Muscle of leg (tissue), 3 donors: ENCODE measurements at regions not wholly inside any gene's neighbourhood (a gene's known extent, or its start where the extent isn't known, plus 50 kb on each side); places are given as distances from the start of the nearest gene placed in this dataset.
"Not testable (repeated sequence)": the region's sequence is repeated elsewhere in the genome, so short reads cannot be mapped to it uniquely, and the experiment has no call there.

ENCODE experiments used
- DNase-seq: peaks from one replicate; pipeline ENCODE4 v3.0.0; 2013
- H3K27ac ChIP-seq: one replicate; pipeline ENCODE4 v1.5.1; 2013; ENCODE audit warnings: mild to moderate bottlenecking, low read length, control low read depth
- H3K27me3 ChIP-seq: one replicate; pipeline ENCODE4 v1.6.1; 2013; ENCODE audit warnings: low read length; ENCODE audit not compliant: control insufficient read depth, insufficient read depth
- H3K36me3 ChIP-seq: one replicate; pipeline ENCODE4 v1.6.1; 2013; ENCODE audit warnings: low read length; ENCODE audit not compliant: control insufficient read depth, insufficient read depth
- H3K4me1 ChIP-seq: one replicate; pipeline ENCODE4 v1.6.1; 2013; ENCODE audit warnings: low read length; ENCODE audit not compliant: control insufficient read depth, insufficient read depth
- H3K4me3 ChIP-seq: one replicate; pipeline ENCODE4 v1.5.1; 2013; ENCODE audit warnings: low read length, control low read depth
- H3K9me3 ChIP-seq: replicated peaks from 2 replicates; pipeline ENCODE4 v1.6.1; 2013; ENCODE audit warnings: low read depth, low read length; ENCODE audit not compliant: control insufficient read depth
- WGBS: methylation state at CpG from one replicate; pipeline ENCODE4 v1.1.5; 2013; ENCODE audit warnings: missing lambda C conversion rate; ENCODE audit not compliant: insufficient coverage; 5-methylcytosine and 5-hydroxymethylcytosine counted together

DNA sequence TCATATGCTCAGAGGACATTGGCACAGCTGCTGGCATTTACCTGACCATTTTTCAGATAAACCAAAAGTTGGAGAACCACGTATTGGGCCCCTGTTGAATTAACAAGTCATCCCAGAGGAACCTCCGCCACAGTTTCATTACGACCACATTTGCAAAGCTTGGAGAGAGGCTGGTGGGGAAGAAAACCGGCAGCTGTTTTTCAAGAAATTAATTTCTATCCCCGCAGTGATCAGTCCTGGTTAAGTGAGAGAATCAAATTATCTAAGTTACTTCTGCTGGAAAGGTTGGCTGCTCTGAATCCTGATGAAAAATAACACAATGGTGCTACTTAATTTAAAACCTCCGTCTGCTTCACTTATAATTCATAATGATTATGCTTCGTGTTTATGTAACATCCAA, 737.1 kb upstream of the AUTS2 start:
- Histone ChIP-seq H3K4me3 (no peak overlapping the region), H3K36me3 (no peaks in the 10 kb centered on the region), H3K27ac (no peak overlapping the region), H3K9me3 (no peaks in the 10 kb centered on the region), H3K27me3 (no peaks in the 10 kb centered on the region), H3K4me1 (no peaks in the 10 kb centered on the region)
- no peak for DNase-seq
- 90% methylated on average over 2 of the region's 7 CpGs for WGBS

DNA sequence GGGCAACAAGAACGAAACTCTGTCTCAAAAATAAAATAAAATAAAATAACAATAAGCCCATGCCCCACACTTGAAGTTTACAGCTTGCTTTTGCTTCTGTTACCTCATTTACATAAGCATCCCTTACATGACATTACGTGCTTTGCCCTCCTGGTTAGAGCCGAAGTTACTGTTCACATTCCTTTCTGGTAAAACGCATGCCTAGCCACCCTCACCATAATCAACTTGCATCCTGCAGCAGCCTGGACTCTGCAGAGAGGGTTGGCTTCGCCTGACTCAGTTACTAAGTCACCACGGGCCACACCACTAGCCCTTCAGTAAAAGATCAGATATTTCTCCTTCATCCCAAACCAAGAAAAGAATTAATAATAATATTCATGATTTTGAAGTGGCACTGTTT, 736.0 kb upstream of the AUTS2 start:
- Histone ChIP-seq H3K4me1 (no peaks in the 10 kb centered on the region), H3K27me3 (no peaks in the 10 kb centered on the region), H3K9me3 (no peaks in the 10 kb centered on the region), H3K27ac (no peak overlapping the region), H3K4me3 (no peak overlapping the region), H3K36me3 (no peaks in the 10 kb centered on the region)
- no peak for DNase-seq
- 84% methylated on average over 4 of the region's 6 CpGs for WGBS

DNA sequence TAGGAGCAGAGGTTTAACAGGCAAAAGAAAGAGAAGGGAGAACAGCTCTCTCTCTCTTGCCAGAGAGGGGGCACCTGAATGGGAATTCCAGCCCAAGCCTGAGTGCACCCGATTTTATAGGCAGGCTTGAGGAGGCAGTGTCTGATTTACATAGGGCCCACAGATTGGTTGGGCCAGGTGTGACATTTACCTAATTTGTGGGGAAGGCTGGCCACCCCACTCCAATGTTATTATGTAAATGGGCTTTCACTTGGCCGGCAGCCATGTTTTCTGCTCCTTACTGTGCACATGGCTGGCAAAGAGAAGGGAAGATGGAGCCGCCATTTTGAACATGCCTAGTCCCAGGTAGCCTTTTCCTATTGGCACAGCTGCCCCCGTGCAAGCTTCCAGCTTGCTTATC, 735.5 kb upstream of the AUTS2 start:
- DNase-seq = no peak
- 100% methylated on average over 1 of the region's 4 CpGs for WGBS
- H3K27me3 ChIP-seq = no peaks in the 10 kb centered on the region
- H3K9me3 ChIP-seq = no peaks in the 10 kb centered on the region
- no peak overlapping the region for H3K27ac ChIP-seq
- H3K4me1 ChIP-seq = no peaks in the 10 kb centered on the region
- H3K4me3 ChIP-seq = no peak overlapping the region
- no peaks in the 10 kb centered on the region for H3K36me3 ChIP-seq

DNA sequence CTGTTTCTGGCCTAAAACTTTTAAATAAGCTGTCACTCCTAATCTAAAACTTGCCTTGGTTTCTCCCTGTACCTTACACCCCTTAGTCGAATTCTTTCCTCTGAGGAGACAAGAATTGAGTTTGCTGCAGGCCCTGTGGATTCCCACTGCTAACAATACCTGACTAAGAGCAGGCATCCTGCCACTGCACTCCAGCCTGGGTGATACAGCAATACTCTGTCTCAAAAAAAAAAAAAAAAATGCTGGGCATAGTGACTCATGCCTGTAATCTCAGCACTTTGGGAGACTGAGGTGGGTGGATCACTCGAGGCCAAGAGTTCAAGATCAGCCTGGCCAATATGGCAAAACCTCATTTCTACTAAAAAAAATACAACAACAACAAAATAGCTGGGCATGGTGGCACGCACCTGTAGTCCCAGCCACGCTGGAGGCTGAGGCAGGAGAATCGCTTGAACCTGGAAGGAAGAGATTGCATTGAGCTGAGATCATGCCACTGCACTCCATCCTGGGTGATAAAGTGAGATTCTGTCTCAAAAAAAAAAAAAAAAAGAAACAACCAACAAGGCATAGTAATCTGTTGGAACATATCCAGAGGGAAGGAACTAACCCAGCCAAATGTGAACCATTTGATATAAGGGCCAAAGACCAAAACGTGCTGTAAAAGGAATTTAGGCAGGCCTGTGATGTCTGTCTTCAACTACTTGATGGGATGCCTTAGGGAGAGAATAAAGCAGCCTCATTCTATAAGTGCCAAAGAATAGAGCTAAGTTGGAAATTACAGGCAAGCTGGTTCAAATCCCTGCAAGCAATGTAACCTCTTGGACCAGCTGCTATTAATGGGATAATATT, 732.7 kb upstream of the AUTS2 start:
- H3K9me3 ChIP-seq = no peaks in the 10 kb centered on the region
- WGBS = 42% methylated on average over 2 of the region's 6 CpGs

DNA sequence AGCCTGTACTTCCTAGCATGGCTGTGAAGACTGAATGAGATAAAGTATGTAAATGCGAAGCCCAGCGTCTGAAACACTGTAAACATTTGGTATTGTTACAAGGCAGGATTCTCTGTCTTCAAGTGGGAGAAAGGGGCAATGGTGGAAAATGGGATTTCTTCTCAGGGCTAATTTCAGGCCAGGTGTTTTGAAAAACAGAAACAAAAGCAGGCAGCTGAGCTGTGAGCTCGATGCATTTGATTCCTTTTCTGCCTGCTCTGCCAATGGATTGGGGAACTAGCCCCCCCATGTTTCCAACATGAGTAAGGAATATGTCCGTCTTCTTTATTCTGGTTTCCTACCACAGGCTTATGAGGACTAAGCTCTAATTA, 732.1 kb upstream of the AUTS2 start:
- Histone ChIP-seq H3K27me3 (no peaks in the 10 kb centered on the region), H3K4me3 (no peak overlapping the region), H3K27ac (no peak overlapping the region), H3K4me1 (no peaks in the 10 kb centered on the region), H3K9me3 (no peaks in the 10 kb centered on the region), H3K36me3 (no peaks in the 10 kb centered on the region)
- DNase-seq = no peak
- WGBS = 50% methylated on average over 4 of the region's 4 CpGs

More for the DNA sequence above, 732.7 kb upstream of the AUTS2 start:
- peak; percentile 65 for DNase-seq
- no peak overlapping the region for H3K27ac ChIP-seq
- no peaks in the 10 kb centered on the region for H3K27me3 ChIP-seq
- H3K36me3 ChIP-seq = no peaks in the 10 kb centered on the region
- no peak overlapping the region for H3K4me3 ChIP-seq
- H3K4me1 ChIP-seq = no peaks in the 10 kb centered on the region

DNA sequence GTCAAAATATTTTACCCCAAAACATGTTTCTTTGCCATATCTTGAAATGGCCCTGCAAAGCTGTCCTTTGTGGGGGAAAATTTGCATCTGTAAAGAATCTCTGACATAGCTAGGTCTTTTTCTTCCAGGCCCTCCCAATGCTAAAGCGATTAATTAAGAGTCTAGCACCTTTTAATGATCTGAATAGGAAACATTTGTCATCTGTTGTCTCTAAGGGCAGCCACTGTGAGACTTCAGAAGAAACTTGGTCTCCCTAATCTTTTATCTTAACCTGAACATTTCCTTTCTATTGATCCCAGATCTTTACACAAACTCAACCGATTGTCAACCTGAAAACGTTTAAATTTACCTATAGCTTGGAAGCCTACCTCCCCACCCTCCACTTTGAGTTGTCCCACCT, 731.6 kb upstream of the AUTS2 start:
- DNase-seq, H3K36me3 ChIP-seq, H3K9me3 ChIP-seq, H3K4me1 ChIP-seq, H3K27me3 ChIP-seq, H3K4me3 ChIP-seq, H3K27ac ChIP-seq: not testable (repeated sequence)
- WGBS = no CpG with 5 or more reads among the region's 3 CpGs

DNA sequence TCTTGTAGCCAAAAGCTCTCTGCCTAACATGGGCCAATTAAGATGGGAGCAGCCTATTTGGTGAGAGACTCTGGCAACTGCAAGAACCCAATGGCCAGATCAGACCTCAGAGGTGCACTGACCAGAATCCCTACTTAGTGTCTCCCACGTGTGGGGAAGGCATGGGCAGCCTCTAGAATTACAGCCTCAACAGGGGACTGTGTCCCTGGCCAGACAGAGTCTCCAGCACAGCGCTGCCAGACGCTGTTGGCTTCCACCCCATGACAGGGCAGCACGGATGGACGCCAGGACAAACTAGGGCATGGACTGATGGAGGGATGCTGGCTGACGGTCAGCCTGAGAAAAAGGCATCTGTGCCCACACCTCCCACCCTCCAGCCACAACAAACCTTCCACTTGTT, 729.3 kb upstream of the AUTS2 start:
- H3K9me3 ChIP-seq = no peaks in the 10 kb centered on the region
- no peak for DNase-seq
- H3K36me3 ChIP-seq = no peaks in the 10 kb centered on the region
- 78% methylated on average over 6 of the region's 6 CpGs for WGBS
- no peaks in the 10 kb centered on the region for H3K4me1 ChIP-seq
- H3K27ac ChIP-seq = no peak overlapping the region
- H3K27me3 ChIP-seq = peaks cover 5% of the 10 kb centered on the region
- no peak overlapping the region for H3K4me3 ChIP-seq

DNA sequence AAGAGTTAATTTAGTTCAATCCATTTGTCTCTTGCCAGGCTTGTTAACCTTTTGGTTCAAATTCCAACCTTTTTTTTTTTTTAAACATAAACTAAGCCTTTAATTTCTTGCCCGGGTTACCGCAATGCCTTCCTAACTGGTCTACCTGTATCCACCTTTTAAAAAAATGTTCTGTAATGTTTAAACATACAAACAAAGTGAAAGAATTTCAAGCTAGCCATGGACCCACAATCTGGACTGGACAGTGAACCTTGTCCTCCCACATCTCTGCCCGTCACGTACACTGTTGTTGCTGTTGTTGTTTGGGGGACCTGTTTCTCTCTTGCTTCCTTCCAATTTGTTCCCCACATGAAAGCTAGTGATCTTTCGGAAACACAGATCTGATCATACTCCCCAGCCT, 724.7 kb upstream of the AUTS2 start:
- Histone ChIP-seq H3K4me3 (no peak overlapping the region), H3K9me3 (no peaks in the 10 kb centered on the region), H3K27me3 (peaks cover 5% of the 10 kb centered on the region), H3K36me3 (no peaks in the 10 kb centered on the region), H3K4me1 (no peaks in the 10 kb centered on the region), H3K27ac (no peak overlapping the region)
- DNase-seq = no peak
- no CpG with 5 or more reads among the region's 5 CpGs for WGBS

DNA sequence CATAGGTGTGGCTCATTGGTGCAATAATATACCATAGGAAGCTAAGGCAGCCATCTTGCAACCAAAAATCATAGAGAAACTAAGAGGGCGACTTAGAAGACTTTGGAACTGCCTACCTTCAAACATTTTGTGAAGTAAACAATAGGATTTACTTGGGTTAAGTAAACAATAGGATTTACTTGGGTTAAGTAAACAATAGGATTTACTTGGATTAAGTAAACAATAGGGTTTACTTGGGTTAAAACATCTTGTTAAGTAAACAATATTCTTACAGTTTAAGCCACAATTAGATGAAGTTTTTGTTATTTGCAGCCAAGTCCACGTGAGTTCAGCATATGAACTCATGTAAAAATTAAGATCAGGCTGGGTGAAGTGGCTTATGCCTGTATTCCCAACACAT, 722.4 kb upstream of the AUTS2 start:
- Histone ChIP-seq H3K27me3 (peaks cover 5% of the 10 kb centered on the region), H3K27ac (no peak overlapping the region), H3K36me3 (no peaks in the 10 kb centered on the region), H3K4me3 (no peak overlapping the region), H3K9me3 (no peaks in the 10 kb centered on the region), H3K4me1 (no peaks in the 10 kb centered on the region)
- DNase-seq = no peak
- WGBS = no CpG with 5 or more reads among the region's 2 CpGs

DNA sequence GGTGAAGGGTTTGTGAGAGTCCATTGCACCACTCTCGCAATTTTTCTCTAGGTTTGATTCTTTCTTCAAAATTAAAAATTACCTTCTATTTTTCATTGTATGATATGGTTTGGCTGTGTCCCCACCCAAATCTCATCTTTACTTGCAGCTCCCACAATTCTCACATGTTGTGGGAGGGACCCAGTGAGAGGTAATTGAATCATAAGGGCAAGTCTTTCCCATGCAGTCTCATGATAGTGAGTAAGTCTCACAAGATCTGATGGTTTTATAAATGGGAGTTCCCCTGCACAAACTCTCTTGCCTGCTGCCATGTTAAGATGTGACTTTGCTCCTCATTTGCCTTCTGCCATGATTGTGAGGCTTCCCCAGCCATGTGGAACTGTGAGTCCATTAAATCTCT, 711.2 kb upstream of the AUTS2 start:
- not testable (repeated sequence) for H3K27me3 ChIP-seq, H3K27ac ChIP-seq, H3K36me3 ChIP-seq, H3K4me1 ChIP-seq, H3K9me3 ChIP-seq, H3K4me3 ChIP-seq, DNase-seq
- WGBS = no CpG with 5 or more reads among the region's 1 CpG

DNA sequence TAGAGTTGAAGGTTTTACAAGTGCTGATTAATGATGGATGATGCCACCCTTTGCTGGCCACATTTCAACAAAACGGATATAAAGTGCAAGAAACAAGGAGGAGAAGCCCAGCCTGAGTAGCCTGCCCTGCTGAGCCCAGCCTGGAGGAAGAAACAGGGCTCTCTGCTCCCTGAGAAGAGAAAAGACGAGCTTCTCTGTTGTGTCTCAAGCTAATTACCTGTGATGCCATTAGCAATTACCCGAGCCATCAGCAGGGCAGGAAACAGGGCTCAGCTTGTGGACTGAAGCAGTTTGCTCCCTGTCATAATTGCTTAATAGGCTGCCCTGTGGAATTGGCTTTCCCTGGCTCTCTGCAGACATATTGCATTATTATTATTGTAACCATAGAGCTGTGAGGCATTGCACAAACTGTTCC, 709.3 kb upstream of the AUTS2 start:
- no peak for DNase-seq
- Histone ChIP-seq H3K36me3 (no peaks in the 10 kb centered on the region), H3K9me3 (no peaks in the 10 kb centered on the region), H3K27ac (no peak overlapping the region), H3K27me3 (no peaks in the 10 kb centered on the region), H3K4me1 (peaks cover 2% of the 10 kb centered on the region), H3K4me3 (no peak overlapping the region)
- 22% methylated on average over 1 of the region's 3 CpGs for WGBS
